Lung (tissue), 11 donors: ENCODE measurements at regions not wholly inside any gene's neighbourhood (a gene's known extent, or its start where the extent isn't known, plus 50 kb on each side); places are given as distances from the start of the nearest gene placed in this dataset.

ENCODE experiments used
- ATAC-seq: fragments of 200-7000 bp; cut with Tn5 transposase; one replicate; pipeline ENCODE4 v1.9.1; 2020; ENCODE audit warnings: moderate number of reproducible peaks; ENCODE audit not compliant: insufficient read depth, low FRiP score
- DNase-seq, 3 donors: peaks; one replicate each; pipeline ENCODE4 v3.0.0-alpha.2; 2013 to 2017
- H3K27ac ChIP-seq, 2 donors: one replicate each; pipeline ENCODE4 v1.5.1; 2013; ENCODE audit warnings: mild to moderate bottlenecking in 2 of 2, moderate library complexity in 2 of 2, control low read depth in 1 of 2, inconsistent platforms in 1 of 2, low read depth in 1 of 2, low read length in 1 of 2
- H3K27me3 ChIP-seq, 3 donors: one replicate each; pipeline ENCODE4 v1.5.1; 2013; ENCODE audit warnings: low read length in 2 of 3; ENCODE audit not compliant: control insufficient read depth in 3 of 3, insufficient read depth in 3 of 3
- H3K36me3 ChIP-seq, 4 donors: one replicate each; pipeline ENCODE4 v1.5.1; 2013; ENCODE audit warnings: low read length in 4 of 4, mild to moderate bottlenecking in 1 of 4, moderate library complexity in 1 of 4; ENCODE audit not compliant: control insufficient read depth in 4 of 4, insufficient read depth in 4 of 4
- H3K4me1 ChIP-seq, 5 donors: one replicate each; pipeline ENCODE4 v1.5.1; 2013; ENCODE audit warnings: low read length in 5 of 5, mild to moderate bottlenecking in 2 of 5, moderate library complexity in 1 of 5; ENCODE audit not compliant: control insufficient read depth in 5 of 5, insufficient read depth in 5 of 5
- H3K4me3 ChIP-seq: one replicate; pipeline ENCODE4 v1.5.1; 2013; ENCODE audit warnings: mild to moderate bottlenecking, control low read depth, moderate library complexity
- H3K9ac ChIP-seq, 2 donors: one replicate each; pipeline ENCODE4 v1.5.1; 2013; ENCODE audit warnings: low read length in 2 of 2, control low read depth in 1 of 2; ENCODE audit not compliant: insufficient read depth in 1 of 2
- H3K9me3 ChIP-seq, 4 donors: one replicate each; pipeline ENCODE4 v1.5.1; 2013; ENCODE audit warnings: low read length in 3 of 4, mild to moderate bottlenecking in 1 of 4, moderate library complexity in 1 of 4; ENCODE audit not compliant: control insufficient read depth in 4 of 4, insufficient read depth in 3 of 4
- WGBS, 2 donors: extraction: QIAGEN DNeasy Blood & Tissue Kit; methylation state at CpG; one replicate each; pipeline ENCODE4 v1.1.7; 2013; 5-methylcytosine and 5-hydroxymethylcytosine counted together
- TF ChIP-seq, protein P1 (sequence below): IDR thresholded peaks from 2 replicates; pipeline ENCODE4 v1.5.1; 2012; ENCODE audit warnings: mild to moderate bottlenecking; ENCODE audit errors: control extremely low read depth, extremely low read depth
- donor health status: control.
- donor health status: control.
- donor health status: Bipolar disorder and iron deficiency.
- donor health status: healthy.
- donor health status: DM: yes; HTN: yes; CAD: no.

DNA sequence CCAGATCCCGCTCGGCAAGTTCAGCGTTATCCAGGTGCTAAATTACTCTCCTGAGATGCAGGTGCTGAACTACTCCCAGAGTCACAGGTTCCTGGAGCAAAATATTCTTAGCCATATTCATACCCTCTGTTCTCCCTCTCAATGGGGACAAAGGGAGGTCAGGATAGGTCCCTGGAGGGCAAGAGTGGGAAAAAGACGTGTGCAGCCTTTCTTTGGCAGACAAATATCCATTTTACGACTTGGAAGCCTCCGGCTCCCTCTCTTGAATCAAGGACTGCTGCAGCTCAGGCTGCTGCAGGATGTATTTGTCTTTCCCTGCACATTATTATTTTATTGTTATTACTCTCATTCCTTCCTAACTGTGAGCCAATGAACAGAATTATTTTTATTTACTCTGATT, 590.2 kb downstream of the NR2F1-AS1 start:
- H3K4me3 ChIP-seq = no peak overlapping the region
- TF ChIP-seq, protein P1, sequence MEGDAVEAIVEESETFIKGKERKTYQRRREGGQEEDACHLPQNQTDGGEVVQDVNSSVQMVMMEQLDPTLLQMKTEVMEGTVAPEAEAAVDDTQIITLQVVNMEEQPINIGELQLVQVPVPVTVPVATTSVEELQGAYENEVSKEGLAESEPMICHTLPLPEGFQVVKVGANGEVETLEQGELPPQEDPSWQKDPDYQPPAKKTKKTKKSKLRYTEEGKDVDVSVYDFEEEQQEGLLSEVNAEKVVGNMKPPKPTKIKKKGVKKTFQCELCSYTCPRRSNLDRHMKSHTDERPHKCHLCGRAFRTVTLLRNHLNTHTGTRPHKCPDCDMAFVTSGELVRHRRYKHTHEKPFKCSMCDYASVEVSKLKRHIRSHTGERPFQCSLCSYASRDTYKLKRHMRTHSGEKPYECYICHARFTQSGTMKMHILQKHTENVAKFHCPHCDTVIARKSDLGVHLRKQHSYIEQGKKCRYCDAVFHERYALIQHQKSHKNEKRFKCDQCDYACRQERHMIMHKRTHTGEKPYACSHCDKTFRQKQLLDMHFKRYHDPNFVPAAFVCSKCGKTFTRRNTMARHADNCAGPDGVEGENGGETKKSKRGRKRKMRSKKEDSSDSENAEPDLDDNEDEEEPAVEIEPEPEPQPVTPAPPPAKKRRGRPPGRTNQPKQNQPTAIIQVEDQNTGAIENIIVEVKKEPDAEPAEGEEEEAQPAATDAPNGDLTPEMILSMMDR = no peak
- no peak overlapping the region for H3K9ac ChIP-seq
- H3K27me3 ChIP-seq = no peaks in the 10 kb centered on the region
- WGBS, 2 donors = 73 to 78% methylated on average over 6 of the region's 6 CpGs
- H3K36me3 ChIP-seq = no peaks in the 10 kb centered on the region
- DNase-seq (peak in 1 of 3 donors; percentile 37), ATAC-seq (no peak)
- H3K27ac ChIP-seq = no peak overlapping the region
- peaks cover 0 to 16% (median 0%) of the 10 kb centered on the region in 5 donors for H3K4me1 ChIP-seq
- peaks cover 0 to 4% (median 3%) of the 10 kb centered on the region in 4 donors for H3K9me3 ChIP-seq

DNA sequence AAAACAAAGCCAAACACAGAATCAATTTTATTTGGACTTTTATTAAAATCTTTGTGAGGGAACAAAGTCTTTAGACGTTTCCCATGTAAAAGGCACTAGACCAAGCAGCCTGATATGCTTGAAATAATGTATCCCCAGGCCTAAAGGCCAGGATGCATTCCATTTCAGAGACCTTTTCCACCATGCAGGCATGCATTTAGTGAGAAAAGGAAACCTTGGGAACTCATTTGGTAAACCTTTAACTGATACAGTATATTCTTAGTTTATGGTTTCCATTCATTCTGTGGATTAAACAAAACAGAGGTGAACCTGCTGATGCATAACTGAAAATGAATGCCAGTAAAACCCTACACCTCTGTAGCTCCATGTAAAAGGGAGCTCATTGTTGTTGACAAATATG, 600.0 kb downstream of the NR2F1-AS1 start:
- 61 to 64% methylated on average over 1 of the region's 1 CpG for WGBS, 2 donors
- ATAC-seq (no peak), DNase-seq (no peak)
- no peak overlapping the region for H3K4me3 ChIP-seq
- H3K27me3 ChIP-seq = no peaks in the 10 kb centered on the region
- no peak overlapping the region for H3K9ac ChIP-seq
- H3K36me3 ChIP-seq = no peaks in the 10 kb centered on the region
- TF ChIP-seq, protein P1 = no peak
- H3K9me3 ChIP-seq = no peaks in the 10 kb centered on the region
- H3K4me1 ChIP-seq = no peaks in the 10 kb centered on the region
- H3K27ac ChIP-seq = no peak overlapping the region

DNA sequence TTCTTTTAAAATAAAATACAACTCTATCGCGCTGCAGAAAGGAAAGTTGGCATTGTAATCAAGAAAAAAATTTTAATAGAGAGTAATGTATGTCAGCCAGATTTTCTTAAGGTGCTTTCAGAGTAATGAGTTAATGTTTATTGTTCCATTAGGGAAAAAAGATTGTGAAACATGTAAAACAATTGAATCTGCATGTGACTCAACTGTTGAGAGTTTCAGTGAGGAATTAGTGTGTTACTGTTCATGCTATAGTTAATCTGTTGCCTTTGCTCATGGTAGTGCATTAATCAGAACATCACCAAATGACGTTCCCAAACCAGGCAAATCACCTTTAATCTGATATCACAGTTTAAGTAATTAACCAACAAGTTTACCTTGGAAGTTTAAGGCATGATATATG, 600.5 kb downstream of the NR2F1-AS1 start:
- TF ChIP-seq, protein P1 = no peak
- Histone ChIP-seq H3K9ac (no peak overlapping the region), H3K9me3 (no peaks in the 10 kb centered on the region), H3K36me3 (no peaks in the 10 kb centered on the region), H3K4me1 (no peaks in the 10 kb centered on the region), H3K4me3 (no peak overlapping the region), H3K27me3 (no peaks in the 10 kb centered on the region), H3K27ac (no peak overlapping the region)
- ATAC-seq (no peak), DNase-seq (no peak)
- WGBS, 2 donors = 87 to 90% methylated on average over 3 of the region's 3 CpGs

DNA sequence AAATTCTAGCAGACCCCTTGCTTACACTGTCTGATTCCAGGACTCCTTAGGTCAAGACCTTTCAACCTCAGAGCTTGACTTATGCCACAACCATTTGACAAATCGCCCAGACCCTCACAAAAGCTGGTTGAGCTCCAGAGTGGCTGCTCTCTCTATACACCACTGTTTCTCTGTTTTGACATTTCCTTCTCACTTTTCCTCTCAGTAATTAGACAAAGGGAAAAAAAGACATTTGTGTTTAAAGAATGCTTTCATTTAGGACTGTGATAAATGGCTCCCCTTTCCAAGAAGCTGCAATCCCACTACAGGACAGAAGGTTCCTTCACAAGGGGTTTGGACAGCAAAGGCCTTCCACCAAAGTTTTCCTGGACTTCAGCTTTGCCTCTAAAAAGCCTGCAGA, 601.3 kb downstream of the NR2F1-AS1 start:
- 58 to 64% methylated on average over 1 of the region's 1 CpG for WGBS, 2 donors
- no peaks in the 10 kb centered on the region for H3K36me3 ChIP-seq
- TF ChIP-seq, protein P1 = no peak
- H3K27me3 ChIP-seq = no peaks in the 10 kb centered on the region
- H3K9ac ChIP-seq = no peak overlapping the region
- H3K4me3 ChIP-seq = no peak overlapping the region
- no peaks in the 10 kb centered on the region for H3K4me1 ChIP-seq
- no peak overlapping the region for H3K27ac ChIP-seq
- DNase-seq (no peak), ATAC-seq (no peak)
- H3K9me3 ChIP-seq = peaks cover 0 to under 1% (median 0%) of the 10 kb centered on the region in 4 donors
